ENCODE measurements at regions not wholly inside any gene's neighbourhood (a gene's known extent, or its start where the extent isn't known, plus 50 kb on each side); places are given as distances from the start of the nearest gene placed in this dataset.
"Not testable (repeated sequence)": the region's sequence is repeated elsewhere in the genome, so short reads cannot be mapped to it uniquely, and the experiment has no call there.

DNA sequence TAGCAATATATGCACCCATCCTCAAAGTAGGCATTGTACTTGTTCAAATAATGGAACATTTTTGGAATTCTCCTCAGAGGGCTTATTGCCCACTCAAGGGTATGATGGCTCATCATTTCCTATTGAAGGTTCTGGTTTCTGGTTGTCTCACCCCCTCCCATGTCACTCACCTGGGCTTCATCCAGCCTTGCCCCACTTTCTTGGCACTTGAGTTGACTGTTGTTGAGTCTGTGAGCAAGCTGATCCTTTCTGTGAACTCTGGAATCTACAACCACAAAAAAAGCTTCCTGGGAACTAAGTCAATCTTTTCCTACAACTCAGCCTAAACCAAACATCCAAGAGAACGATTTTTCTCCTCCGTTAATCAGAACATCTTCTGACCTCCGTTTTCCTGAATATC is 73.9 kb upstream of the ANKH start:
- no peak overlapping the region for H3K27ac Mint-ChIP-seq
- no peak overlapping the region for H3K4me3 Mint-ChIP-seq
- H3K36me3 Mint-ChIP-seq, result no peaks in the 10 kb centered on the region
- peaks cover 8 to 9% of the 10 kb centered on the region in 2 donors for H3K27me3 Mint-ChIP-seq
- H3K4me1 Mint-ChIP-seq, result peaks cover 0 to 9% of the 10 kb centered on the region in 2 donors
- DNase-seq (no peak), ATAC-seq (replicated peaks) (no peak)
- no peaks in the 10 kb centered on the region for H3K9me3 Mint-ChIP-seq

DNA sequence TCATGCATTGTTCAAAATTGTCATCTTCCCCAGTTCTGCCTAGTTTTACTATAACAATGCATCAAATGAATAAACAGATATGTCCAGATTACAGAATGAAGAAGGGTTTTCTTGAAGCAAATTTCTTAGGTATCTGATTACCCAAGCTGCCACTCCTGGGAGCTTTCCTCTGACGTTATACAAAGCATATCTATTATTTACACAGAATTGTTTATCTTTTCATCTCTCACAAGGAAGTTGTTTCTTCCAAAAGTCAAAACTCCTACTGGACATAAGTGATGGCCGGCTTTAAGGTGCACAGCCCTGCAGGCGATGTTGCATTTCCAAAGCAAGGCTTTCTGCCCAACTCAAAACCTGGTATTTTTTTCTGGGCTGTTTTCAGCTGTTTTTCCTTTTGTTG is 73.4 kb upstream of the ANKH start:
- DNase-seq (no peak), ATAC-seq (replicated peaks) (no peak)
- H3K4me1 Mint-ChIP-seq, result peaks cover 0 to 9% of the 10 kb centered on the region in 2 donors
- H3K27me3 Mint-ChIP-seq, result peaks cover 8 to 9% of the 10 kb centered on the region in 2 donors
- H3K36me3 Mint-ChIP-seq, result no peaks in the 10 kb centered on the region
- no peaks in the 10 kb centered on the region for H3K9me3 Mint-ChIP-seq
- H3K27ac Mint-ChIP-seq, result no peak overlapping the region
- no peak overlapping the region for H3K4me3 Mint-ChIP-seq

DNA sequence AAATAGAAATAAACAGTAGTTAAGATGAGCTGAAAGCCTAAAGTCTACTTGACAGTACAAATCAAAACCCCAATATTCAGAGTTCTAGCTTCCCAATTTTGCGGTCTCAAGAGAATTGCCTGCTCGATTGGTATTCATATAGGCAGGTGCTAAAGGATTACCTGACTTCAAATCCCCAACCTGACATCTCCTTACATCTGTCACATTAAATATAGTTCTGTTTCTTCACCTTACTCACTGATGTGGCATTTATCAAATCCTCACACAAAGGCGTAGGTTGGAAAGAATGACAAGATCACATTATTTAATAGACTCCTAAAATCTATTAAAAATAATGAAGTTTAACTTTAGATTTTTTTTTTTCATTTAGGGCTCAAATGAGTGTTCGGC is 72.8 kb upstream of the ANKH start:
- Mint-ChIP-seq H3K36me3 (no peaks in the 10 kb centered on the region), H3K27me3 (peaks cover 8 to 9% of the 10 kb centered on the region in 2 donors), H3K9me3 (no peaks in the 10 kb centered on the region), H3K4me3 (no peak overlapping the region), H3K27ac (no peak overlapping the region), H3K4me1 (peaks cover 0 to 9% of the 10 kb centered on the region in 2 donors)
- no peak for DNase-seq
- ATAC-seq (replicated peaks), result no peak

DNA sequence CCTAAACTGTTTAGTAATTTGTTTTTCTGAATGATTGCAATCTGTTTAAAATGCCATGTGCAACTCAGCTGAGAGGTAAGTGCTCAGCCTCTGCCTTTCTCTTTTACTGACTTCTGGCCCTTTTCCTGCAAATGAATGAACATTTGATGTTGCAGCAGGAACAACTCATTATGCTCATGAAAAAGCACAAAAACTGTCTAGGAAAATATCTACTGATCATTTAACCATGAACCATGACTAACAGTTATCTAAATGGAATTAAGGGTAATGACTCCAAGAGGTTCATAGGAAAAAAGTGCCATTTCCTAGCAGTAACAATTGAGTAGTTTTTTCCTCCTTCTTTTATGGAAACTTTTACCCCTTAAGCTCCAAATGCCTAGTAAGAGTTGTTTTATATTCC is 70.6 kb upstream of the ANKH start:
- Mint-ChIP-seq H3K9me3 (no peaks in the 10 kb centered on the region), H3K27me3 (peaks cover 8 to 12% of the 10 kb centered on the region in 2 donors), H3K36me3 (no peaks in the 10 kb centered on the region), H3K4me3 (no peak overlapping the region), H3K4me1 (peaks cover 3 to 11% of the 10 kb centered on the region in 2 donors), H3K27ac (no peak overlapping the region)
- ATAC-seq (replicated peaks), result no peak
- no peak for DNase-seq

DNA sequence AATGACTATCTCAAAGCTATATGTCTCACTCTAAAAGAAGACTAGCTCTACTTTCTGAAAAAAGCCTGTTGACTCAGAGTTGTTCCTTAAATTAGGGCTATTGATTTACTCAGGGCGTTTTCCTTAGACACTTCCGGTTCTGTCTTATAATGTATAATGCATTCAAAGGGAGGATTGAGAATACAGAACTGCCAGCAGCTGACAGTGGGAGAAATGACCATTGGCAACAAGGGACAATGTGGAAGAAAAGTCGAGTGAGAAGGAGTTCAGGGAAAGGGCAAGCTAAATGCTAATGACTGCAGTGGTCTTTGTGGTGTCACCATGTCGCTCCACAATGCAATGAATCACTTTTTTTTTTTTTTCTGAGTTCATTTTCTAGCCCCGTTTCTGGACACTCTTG is 65.7 kb upstream of the ANKH start:
- H3K27me3 Mint-ChIP-seq, result peaks cover 4% of the 10 kb centered on the region in 2 donors
- H3K9me3 Mint-ChIP-seq, result no peaks in the 10 kb centered on the region
- DNase-seq (no peak), ATAC-seq (replicated peaks) (no peak)
- H3K27ac Mint-ChIP-seq, result no peak overlapping the region
- H3K4me1 Mint-ChIP-seq, result peaks cover 3 to 17% of the 10 kb centered on the region in 2 donors
- H3K36me3 Mint-ChIP-seq, result no peaks in the 10 kb centered on the region
- H3K4me3 Mint-ChIP-seq, result no peak overlapping the region

DNA sequence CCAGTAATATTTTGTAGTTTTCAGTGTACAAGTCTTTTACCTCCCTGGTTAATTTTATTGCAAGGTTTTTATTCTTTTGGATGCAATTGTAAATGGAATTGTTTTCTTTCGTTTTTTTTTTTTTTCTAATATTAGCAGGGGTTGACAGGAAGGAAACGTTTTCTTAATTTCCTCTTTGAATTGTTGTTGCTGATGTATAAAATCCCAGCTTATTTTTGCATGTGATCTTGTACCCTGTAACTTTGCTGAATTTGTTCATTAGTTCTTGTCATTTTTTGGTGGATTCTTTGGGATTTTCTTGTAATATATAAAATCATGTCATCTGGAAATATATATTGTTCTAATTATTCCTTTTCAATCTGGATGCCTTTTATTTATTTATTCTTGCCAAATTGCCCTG is 65.0 kb upstream of the ANKH start:
- H3K4me3 Mint-ChIP-seq, result no peak overlapping the region
- H3K9me3 Mint-ChIP-seq, result no peaks in the 10 kb centered on the region
- H3K4me1 Mint-ChIP-seq, result peaks cover 3 to 17% of the 10 kb centered on the region in 2 donors

DNA sequence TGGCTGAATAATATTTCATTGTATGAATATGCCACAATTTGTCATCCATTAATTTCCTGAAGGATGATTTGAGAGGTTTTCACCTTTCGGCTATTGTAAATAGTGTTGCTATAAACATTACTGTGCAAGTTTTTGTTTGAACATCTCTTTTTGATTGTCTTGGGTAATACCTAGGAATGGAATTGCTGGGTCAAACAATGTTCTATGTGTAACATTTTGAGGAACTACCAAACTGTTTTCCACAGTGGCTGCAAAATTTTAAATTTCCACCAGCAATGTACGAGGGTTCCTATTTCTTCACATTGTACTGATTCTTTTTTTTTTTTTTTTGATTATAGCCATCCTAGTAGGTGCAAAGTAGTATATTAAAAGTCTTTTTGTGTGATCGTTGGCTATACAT is 63.8 kb upstream of the ANKH start:
- H3K36me3 Mint-ChIP-seq, result no peaks in the 10 kb centered on the region
- DNase-seq, result no peak

More for the DNA sequence above, 65.0 kb upstream of the ANKH start:
- DNase-seq, result no peak
- Mint-ChIP-seq H3K27ac (no peak overlapping the region), H3K36me3 (no peaks in the 10 kb centered on the region), H3K27me3 (peaks cover 4% of the 10 kb centered on the region in 2 donors)
- no peak for ATAC-seq (replicated peaks)

DNA sequence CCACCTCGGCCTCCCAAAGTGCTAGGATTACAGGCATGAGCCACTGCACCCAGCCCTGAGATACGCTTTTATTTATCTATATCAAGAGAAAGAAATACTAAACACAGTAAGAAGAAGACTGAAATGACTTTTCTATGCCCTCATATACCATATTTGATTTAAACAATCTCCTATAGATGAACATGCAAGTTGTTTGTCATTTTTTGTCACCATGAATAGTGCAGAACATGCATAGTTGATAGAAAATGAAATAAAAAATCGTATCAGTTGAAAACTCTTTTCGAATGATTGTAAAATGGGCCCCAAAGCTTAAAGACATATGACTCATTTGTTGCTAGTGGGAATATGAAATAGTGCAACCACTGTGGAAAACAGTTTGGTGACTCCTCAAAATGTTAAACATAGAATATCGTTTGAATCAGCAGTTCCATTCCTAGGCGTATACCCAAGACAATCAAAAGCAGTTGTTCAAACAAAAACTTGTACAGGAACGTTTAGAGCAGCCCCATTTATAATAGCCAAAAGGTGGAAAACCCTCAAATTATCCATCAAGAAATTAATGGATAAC is 61.4 kb upstream of the ANKH start:
- Mint-ChIP-seq H3K4me1 (peaks cover 3 to 17% of the 10 kb centered on the region in 2 donors), H3K4me3 (no peak overlapping the region), H3K36me3 (no peaks in the 10 kb centered on the region), H3K9me3 (no peaks in the 10 kb centered on the region), H3K27ac (no peak overlapping the region), H3K27me3 (peaks cover 0 to 4% of the 10 kb centered on the region in 2 donors)
- ATAC-seq (replicated peaks) (no peak), DNase-seq (no peak)

More for the DNA sequence above, 63.8 kb upstream of the ANKH start:
- Mint-ChIP-seq H3K4me1 (peaks cover 3 to 17% of the 10 kb centered on the region in 2 donors), H3K9me3 (no peaks in the 10 kb centered on the region), H3K4me3 (no peak overlapping the region), H3K27me3 (peaks cover 0 to 4% of the 10 kb centered on the region in 2 donors), H3K27ac (no peak overlapping the region)
- no peak for ATAC-seq (replicated peaks)

DNA sequence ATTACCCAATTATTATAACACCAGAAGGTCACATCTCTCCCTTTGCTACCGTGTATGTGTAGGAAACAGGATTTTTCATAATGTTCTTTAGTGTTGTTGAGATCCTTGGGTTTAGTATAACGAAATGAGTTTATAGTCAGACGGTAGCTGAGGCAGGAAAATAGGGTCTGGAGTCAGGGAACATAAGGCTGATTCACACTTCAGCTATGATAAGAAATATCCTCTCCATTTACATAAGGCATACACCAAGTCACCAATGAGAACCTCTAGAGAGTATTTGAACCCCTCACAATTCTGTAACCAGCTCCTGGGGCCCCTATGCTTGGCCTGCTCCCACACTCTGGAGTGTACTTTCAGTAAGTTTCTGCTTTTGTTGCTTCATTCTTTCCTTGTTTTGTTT is 58.9 kb upstream of the ANKH start:
- no peaks in the 10 kb centered on the region for H3K36me3 Mint-ChIP-seq
- DNase-seq, result no peak
- H3K9me3 Mint-ChIP-seq, result no peaks in the 10 kb centered on the region
- H3K4me3 Mint-ChIP-seq, result no peak overlapping the region
- ATAC-seq (replicated peaks), result no peak
- H3K4me1 Mint-ChIP-seq, result peaks cover 0 to 12% of the 10 kb centered on the region in 2 donors
- no peak overlapping the region for H3K27ac Mint-ChIP-seq
- no peaks in the 10 kb centered on the region for H3K27me3 Mint-ChIP-seq

DNA sequence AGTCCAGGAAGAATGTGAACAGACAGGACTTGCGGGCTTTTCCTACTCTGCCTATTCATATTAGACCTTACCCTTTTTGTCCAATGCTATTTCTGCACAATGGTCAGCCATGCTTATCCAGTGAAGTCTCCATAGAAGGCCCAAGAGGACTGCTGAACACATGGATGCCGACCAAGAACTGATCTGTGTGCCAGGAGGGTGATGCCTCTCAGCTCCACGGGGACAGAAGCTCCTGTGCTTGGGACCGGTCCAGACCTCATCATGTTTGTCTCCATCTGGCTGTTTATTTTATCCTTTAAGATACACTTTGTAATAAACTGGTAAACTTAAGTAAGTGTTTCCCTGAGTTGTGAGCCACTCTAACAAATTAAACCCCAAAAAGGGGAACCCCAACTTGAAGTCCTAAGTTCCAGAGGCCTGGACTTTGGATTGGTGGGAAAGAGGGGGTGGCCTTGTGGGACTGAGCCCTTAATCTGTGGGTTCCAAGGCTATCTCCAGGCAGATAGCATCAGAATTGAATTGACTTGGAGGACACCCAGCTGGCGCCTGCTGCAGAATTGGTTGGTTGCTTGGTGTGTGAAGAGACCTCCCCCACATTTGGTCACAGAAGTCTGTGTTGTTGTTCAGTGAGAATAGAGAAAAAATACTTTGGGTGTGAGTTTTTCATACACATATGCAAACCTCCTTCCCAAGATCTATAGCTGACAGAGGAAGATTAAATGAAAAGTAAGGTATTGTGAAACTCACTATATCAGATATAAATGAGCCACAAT is 57.9 kb upstream of the ANKH start:
- no peaks in the 10 kb centered on the region for H3K36me3 Mint-ChIP-seq
- no peak overlapping the region for H3K27ac Mint-ChIP-seq
- DNase-seq (no peak), ATAC-seq (replicated peaks) (no peak)
- H3K4me3 Mint-ChIP-seq, result no peak overlapping the region
- H3K27me3 Mint-ChIP-seq, result no peaks in the 10 kb centered on the region
- no peaks in the 10 kb centered on the region for H3K9me3 Mint-ChIP-seq
- peaks cover 0 to 7% of the 10 kb centered on the region in 2 donors for H3K4me1 Mint-ChIP-seq

DNA sequence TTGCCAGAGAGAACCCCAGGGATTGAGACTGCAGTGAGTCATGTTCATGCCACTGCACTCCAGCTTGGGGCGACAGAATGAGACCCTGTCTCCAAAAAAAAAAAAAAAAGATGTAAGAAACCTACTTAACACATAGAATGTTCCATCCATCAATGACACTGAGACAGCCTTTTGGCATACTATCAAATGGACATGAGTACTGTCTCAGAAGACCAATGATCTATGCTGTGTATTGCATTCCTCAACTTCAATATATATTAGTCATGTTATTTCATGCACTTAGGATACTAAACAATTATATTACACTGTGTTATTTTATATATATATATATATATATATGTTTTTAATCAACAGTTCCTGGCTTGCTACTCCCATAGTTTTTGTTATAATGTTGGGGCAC is 57.1 kb upstream of the ANKH start:
- no peak for DNase-seq
- no peak for ATAC-seq (replicated peaks)
- Mint-ChIP-seq H3K36me3 (no peaks in the 10 kb centered on the region), H3K4me1 (peaks cover 0 to 7% of the 10 kb centered on the region in 2 donors), H3K4me3 (no peak overlapping the region), H3K9me3 (no peaks in the 10 kb centered on the region), H3K27me3 (no peaks in the 10 kb centered on the region), H3K27ac (no peak overlapping the region)

DNA sequence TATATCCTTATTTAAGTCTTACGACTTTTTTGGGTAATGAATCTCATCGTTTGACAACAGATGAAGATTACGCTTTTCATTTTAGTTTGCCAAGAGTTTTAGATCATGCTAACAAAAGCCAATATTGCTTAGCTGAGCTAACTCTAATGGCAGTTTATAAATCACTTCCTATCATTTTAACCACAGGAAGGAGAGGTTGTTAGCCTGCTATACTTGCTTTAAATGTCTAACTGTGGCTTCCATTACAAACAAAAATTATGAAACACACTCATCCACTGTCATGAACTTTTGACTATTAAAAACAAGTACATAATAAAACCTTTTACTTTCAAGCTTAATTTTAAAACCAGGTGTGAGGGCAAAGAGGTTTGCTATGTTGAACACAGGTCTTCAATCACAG is 53.7 kb upstream of the ANKH start:
- no peak overlapping the region for H3K4me3 Mint-ChIP-seq
- no peak overlapping the region for H3K27ac Mint-ChIP-seq
- H3K4me1 Mint-ChIP-seq, result peaks cover 0 to 7% of the 10 kb centered on the region in 2 donors
- DNase-seq, result no peak
- H3K36me3 Mint-ChIP-seq, result no peaks in the 10 kb centered on the region
- H3K9me3 Mint-ChIP-seq, result no peaks in the 10 kb centered on the region
- H3K27me3 Mint-ChIP-seq, result no peaks in the 10 kb centered on the region
- ATAC-seq (replicated peaks), result no peak

DNA sequence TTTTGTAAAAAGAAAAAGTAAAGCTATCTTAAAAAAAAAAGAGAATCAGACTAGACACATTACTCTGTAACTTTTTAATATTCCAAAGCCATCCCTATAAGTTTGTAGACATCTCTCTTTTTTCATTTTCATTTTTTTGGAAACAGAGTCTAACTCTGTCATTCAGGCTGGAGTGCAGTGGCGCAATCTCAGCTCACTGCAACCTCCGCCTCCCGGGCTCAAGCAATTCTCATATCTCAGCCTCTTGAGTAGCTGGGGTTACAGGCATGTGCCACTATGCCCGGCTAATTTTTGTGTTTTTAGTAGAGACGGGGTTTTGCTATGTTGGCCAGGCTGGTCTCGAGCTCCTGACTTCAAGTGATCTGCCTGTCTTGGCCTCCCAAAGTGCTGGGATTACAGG is 51.4 kb upstream of the ANKH start:
- not testable (repeated sequence) for H3K4me1 Mint-ChIP-seq; H3K27me3 Mint-ChIP-seq; H3K9me3 Mint-ChIP-seq; H3K36me3 Mint-ChIP-seq; H3K4me3 Mint-ChIP-seq; DNase-seq; H3K27ac Mint-ChIP-seq; ATAC-seq (replicated peaks)

DNA sequence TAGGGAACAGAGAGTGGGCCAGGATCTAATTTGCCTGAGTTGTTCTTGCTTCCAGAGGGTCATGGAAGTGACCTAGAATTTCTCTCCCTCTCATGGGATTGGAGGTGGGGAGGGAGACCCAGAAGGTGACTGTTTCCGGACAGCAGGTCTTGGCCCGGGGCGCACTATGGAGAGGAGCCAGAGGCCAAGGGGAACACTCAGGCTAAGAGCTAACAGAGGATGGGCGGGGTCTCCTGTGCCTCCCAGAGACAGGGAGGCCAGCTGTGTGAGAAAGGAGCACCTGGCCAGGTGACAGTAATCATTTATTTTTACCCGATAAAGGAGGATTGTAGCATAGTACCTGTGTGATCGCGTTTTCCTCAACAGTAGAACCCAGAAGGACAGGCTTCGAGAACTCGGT is 50.9 kb upstream of the ANKH start:
- no peak for DNase-seq
- H3K4me1 Mint-ChIP-seq, result peaks cover 0 to 7% of the 10 kb centered on the region in 2 donors
- no peak overlapping the region for H3K27ac Mint-ChIP-seq
- H3K9me3 Mint-ChIP-seq, result no peaks in the 10 kb centered on the region
- no peaks in the 10 kb centered on the region for H3K36me3 Mint-ChIP-seq
- H3K27me3 Mint-ChIP-seq, result no peaks in the 10 kb centered on the region
- H3K4me3 Mint-ChIP-seq, result no peak overlapping the region
- no peak for ATAC-seq (replicated peaks)
